ENCODE measurements at regions not wholly inside any gene's neighbourhood (a gene's known extent, or its start where the extent isn't known, plus 50 kb on each side); places are given as distances from the start of the nearest gene placed in this dataset.
"Not testable (repeated sequence)": the region's sequence is repeated elsewhere in the genome, so short reads cannot be mapped to it uniquely, and the experiment has no call there.

DNA sequence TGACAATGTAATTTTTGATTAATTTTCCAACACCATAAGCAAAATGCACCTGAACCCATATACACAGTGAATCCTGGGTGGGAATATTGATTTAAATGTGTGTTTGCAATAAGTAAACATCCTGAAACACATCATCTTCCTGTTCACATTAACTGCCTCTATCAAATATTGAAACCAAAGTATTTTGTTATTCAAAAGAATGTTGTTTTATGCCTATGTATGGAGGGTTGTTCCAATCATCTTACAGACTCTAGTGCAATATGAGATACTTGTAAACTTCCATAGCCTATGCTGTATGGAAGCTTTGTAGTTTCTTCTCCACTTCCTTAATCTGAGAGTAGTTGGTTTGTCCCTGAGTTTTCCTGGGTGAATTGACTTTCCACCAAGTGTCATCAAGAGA lies 105.4 kb upstream of the SLC7A11 start:
- no peak for DNase-seq

DNA sequence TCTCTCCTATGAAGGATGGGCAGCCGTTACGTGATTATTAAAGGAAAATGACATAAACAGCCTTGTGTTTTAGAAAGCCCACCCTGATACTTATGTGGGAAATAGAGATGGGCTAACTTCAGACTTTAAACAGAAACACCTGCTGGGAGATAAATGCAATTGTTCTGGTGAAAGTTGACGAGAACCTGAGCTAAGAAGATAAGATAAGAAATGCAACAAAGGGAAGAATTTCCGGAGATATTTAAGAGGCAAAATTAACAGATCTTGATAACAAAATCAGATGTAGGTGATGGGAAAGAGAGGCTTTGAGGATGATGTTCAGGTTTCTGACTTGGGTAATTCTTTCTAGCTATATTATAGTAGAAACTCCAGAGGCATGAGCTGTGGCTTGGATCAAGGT lies 102.7 kb upstream of the SLC7A11 start:
- no peak for DNase-seq

DNA sequence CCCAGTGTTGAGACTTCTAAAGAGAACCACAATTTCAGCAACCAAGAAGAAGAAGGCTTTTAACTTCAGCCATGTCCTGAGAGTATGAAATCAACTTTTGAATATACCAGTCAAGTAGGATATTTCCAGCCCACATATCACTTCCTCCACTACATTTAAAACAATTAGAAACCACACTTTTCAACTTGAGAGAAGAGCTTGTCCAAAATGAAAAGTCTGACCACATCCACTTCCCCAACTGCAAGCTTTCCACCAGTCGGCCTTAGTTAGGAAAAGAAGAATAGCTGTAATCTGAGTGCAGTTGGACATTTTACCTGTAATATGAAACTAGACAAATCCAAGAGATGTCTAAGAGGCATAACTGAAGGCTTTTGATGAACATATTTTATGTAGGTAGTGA lies 101.9 kb upstream of the SLC7A11 start:
- DNase-seq = no peak

DNA sequence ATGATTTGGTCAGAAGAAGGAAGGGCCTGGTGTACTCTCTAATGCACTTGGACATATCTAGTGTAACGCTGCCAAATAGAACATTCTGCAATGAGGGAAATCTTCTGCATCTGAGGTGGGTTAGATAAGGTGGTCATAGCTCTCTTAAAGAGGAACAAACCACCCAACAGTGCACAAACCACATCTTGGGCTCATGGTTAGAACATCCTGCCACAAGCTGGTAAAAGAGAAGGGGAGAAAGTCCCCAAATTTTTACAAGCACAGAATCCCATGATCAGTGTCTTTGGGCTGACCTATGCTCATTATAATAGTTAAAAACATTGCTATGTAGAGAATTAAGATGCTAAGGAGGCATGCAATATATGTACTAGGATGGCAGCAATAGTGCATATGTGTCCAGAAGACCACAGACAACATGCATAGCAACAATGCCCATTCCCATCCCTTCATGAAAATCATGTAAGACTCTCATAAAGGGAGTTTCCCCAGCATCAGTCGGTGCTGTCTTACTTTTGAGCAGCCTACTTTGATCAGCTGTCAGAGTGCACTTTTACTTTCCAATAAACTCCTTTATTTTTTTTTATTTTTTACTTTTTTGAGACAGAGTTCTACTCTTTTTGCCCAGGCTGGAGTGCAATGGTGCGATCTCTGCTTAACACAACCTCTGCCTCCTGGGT lies 99.7 kb upstream of the SLC7A11 start:
- no peak for DNase-seq

DNA sequence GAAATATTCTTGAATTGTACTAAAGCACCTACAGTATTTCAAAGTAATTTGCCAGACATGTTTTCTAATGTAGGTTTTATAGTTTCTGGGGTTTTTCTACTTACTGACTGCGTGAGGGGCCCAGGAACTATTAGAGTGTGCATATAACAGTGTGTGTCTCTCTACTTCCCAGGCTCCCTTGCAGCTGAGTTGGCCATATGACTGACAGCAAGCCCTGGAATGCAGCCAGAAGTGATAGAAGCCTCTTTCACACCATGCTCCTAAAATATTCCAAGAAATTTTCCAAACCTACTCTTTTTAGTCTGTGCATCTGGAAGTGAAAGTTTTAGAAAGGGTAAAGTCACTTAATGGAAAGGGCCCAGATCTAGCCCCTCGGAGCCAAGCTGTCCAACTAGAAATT lies 96.7 kb upstream of the SLC7A11 start:
- DNase-seq = no peak

DNA sequence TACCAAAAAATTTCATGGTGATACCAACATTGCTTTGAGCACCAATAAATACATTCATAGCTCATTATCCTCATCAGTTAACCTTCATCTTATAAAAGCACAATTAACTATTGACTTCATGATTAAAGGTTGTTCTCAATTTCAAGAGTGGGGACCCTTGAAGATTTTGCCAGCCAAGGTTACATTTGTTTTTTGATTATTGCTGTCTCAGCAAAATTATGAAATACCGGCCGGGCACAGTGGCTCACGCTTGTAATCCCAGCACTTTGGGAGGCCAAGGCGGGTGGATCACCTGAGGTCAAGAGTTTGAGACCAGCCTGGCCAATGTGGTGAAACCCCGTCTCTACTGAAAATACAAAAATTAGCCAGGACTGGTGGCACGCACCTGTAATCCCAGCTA lies 96.1 kb upstream of the SLC7A11 start:
- not testable (repeated sequence) for DNase-seq

DNA sequence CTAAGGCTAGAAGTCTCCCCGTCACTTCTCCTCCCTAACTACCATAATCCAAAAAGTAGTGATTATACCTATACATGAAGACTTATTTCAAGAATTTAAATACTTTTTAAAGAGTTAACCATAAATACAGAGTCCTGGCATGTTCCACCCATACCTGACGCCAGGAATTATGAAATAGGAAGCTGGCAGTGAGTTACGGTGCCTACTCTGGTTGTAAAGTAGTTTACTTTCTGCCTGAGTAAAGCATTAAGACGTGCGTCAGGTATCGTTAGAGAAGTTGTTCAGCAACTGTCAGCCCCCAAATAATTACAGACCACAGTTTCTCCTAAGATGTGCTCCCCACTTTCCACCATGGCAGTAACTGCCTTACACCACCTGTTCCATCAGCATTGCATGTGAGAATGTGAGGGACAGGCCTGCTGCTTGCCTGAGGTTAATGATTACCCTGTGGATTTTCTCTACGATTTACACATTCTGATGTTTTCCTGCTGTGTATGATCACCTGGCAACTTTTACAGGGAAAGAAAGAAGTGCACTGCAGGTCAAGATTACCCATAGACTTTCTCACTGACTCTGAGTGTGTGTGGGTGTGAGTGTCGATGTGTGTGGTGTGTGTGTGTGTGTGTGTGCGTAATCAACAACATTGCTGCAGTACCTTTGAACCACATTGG lies 92.3 kb upstream of the SLC7A11 start:
- DNase-seq = no peak

DNA sequence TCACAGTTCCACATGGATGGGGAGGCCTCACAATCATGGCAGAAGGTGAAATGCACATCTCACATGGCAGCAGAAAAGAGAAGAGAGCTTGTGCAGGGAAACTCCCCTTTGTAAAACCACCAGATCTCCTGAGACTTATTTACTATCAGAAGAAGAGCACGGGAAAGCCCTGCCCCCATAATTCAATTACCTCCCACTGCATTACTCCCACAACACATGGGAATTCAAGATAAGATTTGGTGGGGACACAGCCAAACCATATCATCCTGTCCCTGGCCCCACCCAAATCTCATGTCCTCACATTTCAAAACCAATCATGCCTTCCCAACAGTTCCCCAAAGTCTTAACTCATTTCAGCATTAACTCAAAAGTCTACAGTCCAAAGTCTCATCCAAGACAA lies 90.3 kb upstream of the SLC7A11 start:
- DNase-seq = not testable (repeated sequence)

DNA sequence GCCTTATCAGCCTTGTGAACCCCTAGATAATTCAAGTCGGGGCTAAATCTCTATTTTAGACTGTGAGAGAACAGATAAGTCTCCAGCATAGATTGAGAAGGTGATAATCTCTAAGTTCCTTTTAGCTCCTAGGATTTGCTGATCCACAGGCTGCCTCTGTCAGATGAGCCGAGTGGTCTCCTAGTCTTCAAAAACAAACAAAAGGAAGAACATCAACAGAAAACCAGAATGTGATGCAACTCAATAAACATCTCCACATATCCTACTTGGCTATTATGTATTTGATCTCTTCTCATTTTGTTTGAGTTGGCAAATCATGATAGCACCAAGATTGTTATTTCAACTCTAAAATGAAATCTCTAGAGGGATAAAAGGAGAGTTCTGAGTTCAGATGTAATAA lies 88.4 kb upstream of the SLC7A11 start:
- no peak for DNase-seq

DNA sequence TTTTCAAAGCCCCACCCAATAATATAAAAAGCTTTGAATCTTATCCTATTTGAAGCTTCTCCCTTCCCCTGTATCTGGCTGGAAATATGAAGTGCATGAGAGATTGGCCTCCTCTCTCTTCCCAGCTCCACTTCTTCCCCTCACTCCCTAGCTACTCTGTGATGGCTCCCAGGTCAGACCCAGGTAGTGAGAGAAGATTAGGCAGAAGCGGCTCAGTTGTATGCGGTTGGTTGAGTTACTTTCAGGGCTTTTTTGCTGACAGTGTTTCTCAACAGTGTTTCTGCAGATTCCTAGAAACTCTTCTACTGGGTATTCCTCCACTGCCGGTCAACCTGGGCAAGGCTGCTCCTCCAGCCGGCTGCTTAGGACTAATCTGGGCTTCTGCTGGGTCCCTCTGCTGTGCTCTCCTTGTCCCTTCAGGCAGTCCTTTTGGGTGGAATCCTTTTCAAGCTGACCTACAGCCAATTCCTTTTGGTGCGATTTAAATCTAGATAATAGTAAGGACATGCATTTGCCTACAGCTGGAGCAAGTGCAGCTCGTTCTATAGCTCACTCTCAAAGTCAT lies 87.4 kb upstream of the SLC7A11 start:
- no peak for DNase-seq

DNA sequence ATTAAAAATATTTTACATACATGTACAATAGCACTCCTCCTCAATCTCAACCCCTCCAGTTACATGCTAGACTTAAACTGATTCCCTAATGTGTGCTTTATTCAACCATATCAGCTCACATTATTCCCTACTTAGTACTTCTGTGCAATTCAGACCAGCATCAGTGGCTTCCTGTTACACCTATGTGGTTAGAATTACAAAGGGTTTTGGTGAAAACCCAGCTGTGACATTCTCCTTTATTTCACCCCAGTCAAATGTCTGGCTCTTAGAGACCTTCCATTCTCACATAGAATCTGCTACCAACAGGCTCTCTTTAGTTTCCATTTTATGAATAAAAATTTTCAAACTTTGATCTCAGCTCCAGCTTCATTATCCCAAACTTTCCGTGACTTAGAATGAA lies 85.2 kb upstream of the SLC7A11 start:
- no peak for DNase-seq

DNA sequence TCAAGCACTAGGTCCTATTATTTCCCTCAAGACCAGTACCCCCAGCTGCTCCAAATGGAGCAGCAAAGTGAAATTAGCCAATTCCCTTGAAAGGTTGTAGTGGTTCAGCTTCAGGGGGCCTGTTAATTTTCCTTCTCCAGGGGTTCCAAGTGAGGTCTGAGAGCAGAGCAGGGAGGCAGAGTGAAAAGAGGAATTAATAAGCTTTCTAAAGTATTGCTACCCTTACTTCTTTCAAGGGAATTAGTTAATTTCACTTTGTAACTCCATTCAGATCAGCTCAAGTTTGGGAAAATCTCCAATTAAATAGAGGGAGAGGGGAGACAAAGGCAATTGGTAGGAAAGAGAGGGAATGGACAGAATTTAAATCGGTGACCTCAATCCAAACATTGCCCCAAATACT lies 78.7 kb upstream of the SLC7A11 start:
- DNase-seq = no peak

DNA sequence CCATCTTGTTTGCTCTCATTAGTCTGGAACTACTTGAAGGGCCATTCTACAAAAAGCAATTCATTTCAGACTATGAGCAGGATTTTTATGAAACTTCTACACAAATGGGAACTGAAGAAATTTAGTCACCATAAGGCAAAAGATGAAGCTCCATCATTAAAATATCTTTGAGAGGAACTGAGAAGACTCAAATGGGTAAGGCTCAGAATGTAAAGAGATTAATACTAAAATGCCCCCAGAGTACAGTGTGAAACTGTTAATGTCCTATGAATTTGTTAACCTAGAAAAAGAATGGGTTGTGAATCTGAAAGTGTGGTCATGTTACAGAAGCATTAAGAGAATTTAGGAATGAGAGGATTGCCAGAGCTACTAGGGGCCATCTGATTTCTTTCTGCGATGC lies 77.9 kb upstream of the SLC7A11 start:
- DNase-seq = no peak

DNA sequence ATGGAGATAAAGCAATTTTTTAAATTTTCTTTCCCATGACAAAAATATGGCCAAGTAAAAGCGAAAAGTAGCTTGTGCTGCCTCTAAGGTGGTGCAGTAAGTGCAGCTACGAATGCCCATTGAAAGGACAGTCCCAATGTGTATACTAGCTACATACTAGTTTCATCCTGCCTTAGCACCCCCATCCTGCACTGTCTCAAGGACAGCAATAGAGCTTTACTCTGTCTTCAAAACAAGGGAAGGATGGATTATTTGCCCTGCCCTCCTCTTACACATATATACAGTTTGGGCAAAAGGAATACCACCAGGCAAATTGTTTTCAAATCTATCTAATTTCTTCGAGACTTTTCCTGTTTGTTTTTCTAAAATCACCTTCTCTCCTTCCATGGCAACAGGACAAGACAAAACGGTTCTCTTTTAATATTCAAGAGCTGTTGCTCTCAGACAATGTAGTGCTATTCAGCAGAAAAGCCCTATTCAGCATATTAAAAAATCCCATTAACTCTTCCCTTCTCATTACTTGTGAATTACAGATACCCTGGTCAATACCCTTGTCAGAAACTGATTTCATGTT lies 75.1 kb upstream of the SLC7A11 start:
- no peak for DNase-seq

DNA sequence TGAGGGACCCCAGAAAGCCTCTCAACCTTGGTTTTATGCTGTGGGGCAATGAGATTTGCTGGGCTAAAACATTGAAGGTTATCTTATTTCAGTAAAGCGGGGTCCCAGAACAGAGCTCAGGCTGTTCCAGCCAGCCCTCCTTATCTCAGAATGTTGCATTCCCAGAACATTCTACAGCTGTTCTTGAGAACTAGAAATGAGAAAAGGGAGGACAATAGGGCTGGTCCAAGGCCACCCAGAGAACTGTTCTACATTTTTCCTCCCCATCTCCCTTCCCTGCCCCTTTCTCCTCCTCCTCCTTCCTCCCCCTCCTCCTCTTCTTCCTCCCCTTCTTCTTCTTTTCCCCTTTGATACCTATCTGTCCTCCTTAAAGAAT lies 70.4 kb upstream of the SLC7A11 start:
- no peak for DNase-seq

DNA sequence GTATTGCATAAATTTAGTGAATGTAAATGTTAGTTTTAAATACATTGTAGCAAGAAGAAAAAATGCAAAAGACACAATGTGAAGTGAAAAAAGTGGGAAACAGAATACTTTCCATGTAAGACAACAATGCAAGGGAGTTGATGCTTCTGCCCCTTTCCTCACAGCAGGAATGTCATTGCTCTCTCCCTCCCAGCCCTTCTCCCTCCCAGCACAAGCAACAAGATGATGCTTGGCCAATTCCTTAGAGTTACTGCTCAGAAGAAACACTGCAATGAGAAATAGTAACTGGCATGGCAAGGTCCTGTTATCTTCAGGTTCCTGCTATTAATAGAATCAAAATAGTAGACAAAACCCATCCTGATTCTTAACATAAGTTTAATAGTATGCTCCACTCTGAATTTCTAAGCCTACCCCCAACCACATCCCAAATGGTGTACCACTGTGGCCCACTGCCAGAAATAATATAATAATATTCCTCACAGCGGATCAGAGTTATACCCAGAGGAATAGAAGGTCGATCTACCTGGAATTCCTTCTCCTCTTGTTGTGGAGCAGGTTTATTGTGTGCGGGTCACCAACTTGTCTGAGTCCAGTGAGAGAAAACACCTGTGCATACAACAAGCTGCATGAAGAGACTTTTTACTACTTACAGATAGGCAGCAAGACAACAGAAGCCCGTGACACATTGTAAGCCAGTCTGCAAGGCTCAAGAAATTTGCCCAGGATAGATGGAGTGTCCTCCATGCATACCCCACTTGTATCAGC lies 69.8 kb upstream of the SLC7A11 start:
- no peak for DNase-seq

DNA sequence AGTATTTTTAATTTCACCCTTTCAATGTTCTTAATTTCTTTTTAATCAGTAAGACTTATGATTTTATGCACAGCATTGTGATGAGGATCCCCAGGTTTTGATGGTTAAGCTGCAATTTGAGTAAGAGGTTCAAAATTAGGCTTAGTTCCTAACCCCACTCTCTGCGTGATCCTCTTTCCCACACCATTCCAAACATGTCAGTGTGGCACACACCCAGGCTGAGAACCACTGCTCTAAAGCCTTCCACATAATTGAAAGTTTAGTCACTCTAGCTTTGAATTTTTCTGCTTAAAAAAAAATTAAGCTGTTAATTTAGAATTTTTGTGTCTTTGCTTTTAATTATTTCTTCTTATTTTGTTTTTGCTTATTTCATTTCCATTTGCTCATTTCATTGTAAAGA lies 68.8 kb upstream of the SLC7A11 start:
- DNase-seq = no peak

DNA sequence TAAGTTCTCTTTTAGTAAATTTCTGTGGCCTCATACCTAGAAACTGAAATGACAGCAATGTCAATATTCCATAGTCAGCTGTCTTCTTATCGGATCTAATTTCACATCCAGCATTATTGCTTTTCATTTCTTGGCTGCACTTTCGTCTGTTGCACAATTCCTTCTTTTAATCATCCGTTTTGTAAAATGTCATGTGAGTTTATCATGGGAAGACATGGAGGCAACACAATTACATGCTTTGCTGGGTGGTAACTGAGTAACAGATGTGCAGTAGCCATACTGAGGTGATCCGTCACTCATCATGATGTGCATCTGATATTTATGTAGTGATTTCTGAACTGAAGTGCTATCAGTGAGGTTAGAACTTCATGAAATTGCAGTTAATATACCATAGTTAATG lies 68.3 kb upstream of the SLC7A11 start:
- DNase-seq = no peak

DNA sequence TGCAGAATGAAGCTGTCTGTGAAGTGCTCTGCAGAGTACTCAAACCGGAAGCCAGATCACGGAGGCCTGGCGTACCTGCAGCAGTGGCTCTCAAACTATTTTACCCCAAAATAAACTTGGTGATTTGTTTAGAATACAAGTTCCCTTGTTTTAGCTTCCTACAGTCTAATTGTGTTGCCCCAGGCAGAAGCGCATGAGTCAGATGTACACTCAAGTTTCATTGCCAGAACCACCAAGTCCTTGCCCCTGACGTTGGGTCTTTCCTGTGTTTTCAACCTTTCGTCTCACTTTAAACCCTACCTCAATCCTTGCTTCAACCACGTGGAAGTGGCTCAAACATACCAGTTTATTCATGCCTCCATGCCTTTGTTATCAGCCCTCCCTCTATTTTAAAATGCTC lies 66.2 kb upstream of the SLC7A11 start:
- no peak for DNase-seq

DNA sequence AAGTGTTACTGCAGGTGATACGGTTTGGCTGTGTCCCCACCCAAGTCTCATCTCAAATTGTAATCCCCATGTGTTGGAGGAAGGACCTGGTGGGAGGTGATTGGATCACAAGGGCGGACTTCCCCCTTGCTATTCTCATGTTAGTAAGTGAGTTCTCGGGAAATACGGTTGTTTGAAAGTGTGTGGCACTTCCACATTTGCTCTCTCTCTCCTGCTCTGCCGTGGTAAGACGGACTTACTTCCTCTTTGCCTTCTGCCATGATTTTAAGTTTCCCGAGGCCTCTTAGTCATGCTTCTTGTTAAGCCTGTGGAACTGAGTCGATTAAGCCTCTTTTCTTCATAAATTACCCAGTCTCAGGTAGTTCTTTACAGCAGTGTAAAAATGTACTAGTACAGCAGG lies 65.2 kb upstream of the SLC7A11 start:
- DNase-seq = no peak

DNA sequence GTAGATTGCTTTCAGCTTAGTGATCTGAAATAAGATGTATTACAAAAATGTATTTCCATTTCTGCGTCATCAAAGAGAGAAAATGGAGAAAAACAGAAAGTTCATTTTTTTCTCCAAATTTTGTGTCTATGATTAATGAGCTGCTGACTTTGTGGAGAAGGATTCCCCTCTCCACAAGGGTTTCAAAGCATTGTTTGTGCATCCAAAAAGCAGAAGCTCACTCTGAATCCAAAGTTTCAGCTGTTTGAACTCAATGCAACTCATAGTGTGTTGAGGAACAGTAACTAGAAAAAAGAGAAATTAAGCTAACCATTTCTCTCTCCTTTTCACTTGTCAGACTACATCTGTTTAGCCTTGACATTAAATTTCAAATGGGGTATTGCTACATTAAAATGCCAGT lies 62.9 kb upstream of the SLC7A11 start:
- no peak for DNase-seq

DNA sequence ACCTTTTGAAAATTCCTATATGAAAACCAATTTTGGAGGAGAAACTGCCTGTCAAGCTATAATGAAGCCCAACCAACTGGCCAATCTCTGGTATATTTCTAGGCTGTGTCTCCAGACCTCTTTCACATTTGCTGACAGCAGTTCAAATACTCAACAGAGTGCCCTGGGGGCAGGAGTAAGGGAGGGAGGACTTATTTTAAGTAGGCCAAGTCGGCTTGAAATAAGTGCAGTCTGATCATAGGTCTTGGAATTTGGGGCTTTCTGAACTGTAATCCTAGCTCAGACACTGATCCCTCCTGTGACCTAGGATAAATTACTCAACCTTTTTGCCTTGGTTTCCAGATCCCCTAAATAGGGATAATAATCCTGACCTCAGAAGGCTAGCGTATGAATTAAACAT lies 59.4 kb upstream of the SLC7A11 start:
- DNase-seq = no peak

DNA sequence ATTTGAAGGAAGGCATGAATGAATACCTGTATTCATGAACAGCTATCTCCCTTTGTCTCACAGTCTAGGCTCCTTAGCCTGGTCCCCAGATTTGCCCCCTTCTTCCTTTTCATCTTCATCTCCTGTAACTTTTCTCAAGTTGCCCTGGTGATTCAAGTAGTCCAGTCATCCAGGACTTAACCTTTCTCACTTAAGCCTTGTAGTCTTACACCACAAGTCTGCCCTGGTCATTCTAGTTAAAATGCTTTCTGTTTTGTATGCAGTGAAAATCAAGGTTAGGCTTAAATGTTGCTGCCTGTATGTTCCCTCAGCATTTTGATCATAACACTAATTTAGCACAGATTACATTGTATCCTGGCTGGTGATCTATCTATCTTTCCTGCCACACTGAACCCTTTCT lies 58.5 kb upstream of the SLC7A11 start:
- DNase-seq = no peak

DNA sequence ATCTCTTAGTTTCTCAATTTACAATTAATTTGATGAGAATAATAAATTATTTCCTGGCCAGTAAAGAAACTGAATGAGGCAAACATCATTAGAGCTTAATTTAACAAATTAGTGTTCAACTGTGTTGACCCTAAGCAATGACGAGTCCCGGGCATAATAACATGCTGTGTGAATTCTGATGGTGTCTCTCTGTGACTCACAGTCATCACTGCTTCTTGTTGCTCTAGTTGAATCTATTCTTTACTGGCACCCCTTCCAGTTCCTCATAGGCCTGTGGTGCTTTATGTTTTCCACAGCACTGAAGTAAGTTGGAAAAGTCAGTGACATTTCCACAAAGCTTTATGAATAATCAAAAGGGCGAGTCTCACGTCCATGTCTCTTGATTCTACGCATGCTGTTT lies 57.7 kb upstream of the SLC7A11 start:
- DNase-seq = no peak

All from activated effector memory CD4-positive, alpha-beta T cell treated with anti-CD3 and anti-CD28 coated beads, Interleukin-2, amount 50 U/mL, for 16 hours (primary cell).